Activated T-helper 17 cell treated with anti-CD3 and anti-CD28 coated beads, Interleukin-2, amount 50 U/mL, for 72 hours (primary cell): ENCODE measurements at regions not wholly inside any gene's neighbourhood (a gene's known extent, or its start where the extent isn't known, plus 50 kb on each side); places are given as distances from the start of the nearest gene placed in this dataset.

Experiments used
- ATAC-seq: fragments of 150-1000 bp; cut with Tn5 transposase; replicated peaks from 2 replicates; pipeline ENCODE4 v1.10.0; 2021; ENCODE audit warnings: mild to moderate bottlenecking, moderate library complexity
- H3K27ac Mint-ChIP-seq: one replicate; pipeline ENCODE4 v1.8.0; 2022; ENCODE audit warnings: mixed read lengths
- H3K27me3 Mint-ChIP-seq: one replicate; pipeline ENCODE4 v1.8.0; 2022; ENCODE audit warnings: mixed read lengths
- H3K36me3 Mint-ChIP-seq: one replicate; pipeline ENCODE4 v1.8.0; 2022; ENCODE audit warnings: low read depth, mild to moderate bottlenecking, mixed read lengths
- H3K4me1 Mint-ChIP-seq: one replicate; pipeline ENCODE4 v1.8.0; 2022; ENCODE audit warnings: mixed read lengths
- H3K4me3 Mint-ChIP-seq: one replicate; pipeline ENCODE4 v1.8.0; 2022; ENCODE audit warnings: mild to moderate bottlenecking, mixed read lengths
- H3K9me3 Mint-ChIP-seq: one replicate; pipeline ENCODE4 v1.8.0; 2022; ENCODE audit warnings: mixed read lengths

- Mint-ChIP-seq H3K27me3 (peaks cover 3% of the 10 kb centered on the region), H3K27ac (no peak overlapping the region), H3K36me3 (no peaks in the 10 kb centered on the region), H3K9me3 (peaks cover 10% of the 10 kb centered on the region), H3K4me1 (peaks cover 6% of the 10 kb centered on the region), H3K4me3 (no peak overlapping the region)
- no peak for ATAC-seq
These were observed 132.0 kb upstream of the LMCD1 start for GRCh38 chr3:8369638-8370037.

- no peak overlapping the region for H3K27ac Mint-ChIP-seq
- H3K4me3 Mint-ChIP-seq = no peak overlapping the region
- peaks cover 3% of the 10 kb centered on the region for H3K27me3 Mint-ChIP-seq
- peaks cover 6% of the 10 kb centered on the region for H3K4me1 Mint-ChIP-seq
- H3K36me3 Mint-ChIP-seq = no peaks in the 10 kb centered on the region
- H3K9me3 Mint-ChIP-seq = peaks cover 13% of the 10 kb centered on the region
- ATAC-seq = peak; percentile 67
These were observed 130.5 kb upstream of the LMCD1 start for GRCh38 chr3:8371085-8371551.

GRCh38 chr3:8371960-8372463, 129.6 kb upstream of the LMCD1 start:
- H3K9me3 Mint-ChIP-seq = peaks cover 13% of the 10 kb centered on the region
- no peaks in the 10 kb centered on the region for H3K36me3 Mint-ChIP-seq
- H3K4me3 Mint-ChIP-seq = no peak overlapping the region
- no peaks in the 10 kb centered on the region for H3K27me3 Mint-ChIP-seq
- H3K4me1 Mint-ChIP-seq = peaks cover 6% of the 10 kb centered on the region
- ATAC-seq = no peak
- no peak overlapping the region for H3K27ac Mint-ChIP-seq

- Mint-ChIP-seq H3K27me3 (no peaks in the 10 kb centered on the region), H3K27ac (no peak overlapping the region)
- no peak for ATAC-seq
These were observed 120.5 kb upstream of the LMCD1 start for GRCh38 chr3:8380904-8381704.

GRCh38 chr3:8385848-8386620, 115.6 kb upstream of the LMCD1 start:
- Mint-ChIP-seq H3K9me3 (peaks cover 4% of the 10 kb centered on the region), H3K36me3 (no peaks in the 10 kb centered on the region), H3K27ac (no peak overlapping the region), H3K4me1 (no peaks in the 10 kb centered on the region), H3K4me3 (no peak overlapping the region), H3K27me3 (no peaks in the 10 kb centered on the region)
- ATAC-seq = no peak

More at GRCh38 chr3:8380904-8381704, 120.5 kb upstream of the LMCD1 start:
- Mint-ChIP-seq H3K4me1 (no peaks in the 10 kb centered on the region), H3K36me3 (no peaks in the 10 kb centered on the region), H3K9me3 (no peaks in the 10 kb centered on the region), H3K4me3 (no peak overlapping the region)

- Mint-ChIP-seq H3K4me1 (no peaks in the 10 kb centered on the region), H3K36me3 (no peaks in the 10 kb centered on the region), H3K27me3 (no peaks in the 10 kb centered on the region), H3K9me3 (peaks cover 4% of the 10 kb centered on the region), H3K27ac (no peak overlapping the region), H3K4me3 (no peak overlapping the region)
- no peak for ATAC-seq
These were observed 114.1 kb upstream of the LMCD1 start for GRCh38 chr3:8387571-8387970.

GRCh38 chr3:8399686-8400085, 101.9 kb upstream of the LMCD1 start:
- H3K4me1 Mint-ChIP-seq = no peaks in the 10 kb centered on the region
- no peaks in the 10 kb centered on the region for H3K9me3 Mint-ChIP-seq
- H3K27ac Mint-ChIP-seq = no peak overlapping the region
- H3K4me3 Mint-ChIP-seq = no peak overlapping the region
- H3K27me3 Mint-ChIP-seq = no peaks in the 10 kb centered on the region
- H3K36me3 Mint-ChIP-seq = no peaks in the 10 kb centered on the region
- ATAC-seq = no peak

- H3K4me1 Mint-ChIP-seq = no peaks in the 10 kb centered on the region
- H3K4me3 Mint-ChIP-seq = no peak overlapping the region
- H3K36me3 Mint-ChIP-seq = no peaks in the 10 kb centered on the region
- H3K27me3 Mint-ChIP-seq = no peaks in the 10 kb centered on the region
- no peak for ATAC-seq
- H3K27ac Mint-ChIP-seq = no peak overlapping the region
- peaks cover 2% of the 10 kb centered on the region for H3K9me3 Mint-ChIP-seq
These were observed 100.7 kb upstream of the LMCD1 start for GRCh38 chr3:8400911-8401310.

- Mint-ChIP-seq H3K4me3 (no peak overlapping the region), H3K36me3 (no peaks in the 10 kb centered on the region), H3K27me3 (no peaks in the 10 kb centered on the region), H3K4me1 (no peaks in the 10 kb centered on the region), H3K27ac (no peak overlapping the region), H3K9me3 (peaks cover 9% of the 10 kb centered on the region)
- ATAC-seq = no peak
These were observed 97.6 kb upstream of the LMCD1 start for GRCh38 chr3:8403996-8404395.

- H3K36me3 Mint-ChIP-seq = no peaks in the 10 kb centered on the region
- ATAC-seq = no peak
- H3K27me3 Mint-ChIP-seq = no peaks in the 10 kb centered on the region
- no peak overlapping the region for H3K27ac Mint-ChIP-seq
- H3K4me3 Mint-ChIP-seq = no peak overlapping the region
- no peaks in the 10 kb centered on the region for H3K4me1 Mint-ChIP-seq
- H3K9me3 Mint-ChIP-seq = peaks cover 9% of the 10 kb centered on the region
These were observed 96.5 kb upstream of the LMCD1 start for GRCh38 chr3:8405144-8405543.

- Mint-ChIP-seq H3K4me3 (no peak overlapping the region), H3K36me3 (no peaks in the 10 kb centered on the region), H3K27ac (no peak overlapping the region), H3K4me1 (no peaks in the 10 kb centered on the region), H3K27me3 (no peaks in the 10 kb centered on the region), H3K9me3 (peaks cover 9% of the 10 kb centered on the region)
- ATAC-seq = no peak
These were observed 95.1 kb upstream of the LMCD1 start for GRCh38 chr3:8406479-8406878.

GRCh38 chr3:8413337-8413926, 88.2 kb upstream of the LMCD1 start:
- Mint-ChIP-seq H3K27ac (no peak overlapping the region), H3K4me1 (peaks cover 10% of the 10 kb centered on the region), H3K4me3 (no peak overlapping the region), H3K9me3 (no peaks in the 10 kb centered on the region), H3K36me3 (no peaks in the 10 kb centered on the region), H3K27me3 (no peaks in the 10 kb centered on the region)
- ATAC-seq = no peak

GRCh38 chr3:8416965-8417364, 84.7 kb upstream of the LMCD1 start:
- Mint-ChIP-seq H3K27me3 (no peaks in the 10 kb centered on the region), H3K36me3 (no peaks in the 10 kb centered on the region), H3K4me1 (peaks cover 10% of the 10 kb centered on the region), H3K27ac (no peak overlapping the region), H3K4me3 (peak overlapping the region; percentile 5), H3K9me3 (no peaks in the 10 kb centered on the region)
- no peak for ATAC-seq

GRCh38 chr3:8420612-8421011, 81.0 kb upstream of the LMCD1 start:
- no peak for ATAC-seq
- H3K36me3 Mint-ChIP-seq = no peaks in the 10 kb centered on the region
- H3K4me3 Mint-ChIP-seq = no peak overlapping the region
- H3K27me3 Mint-ChIP-seq = no peaks in the 10 kb centered on the region
- no peak overlapping the region for H3K27ac Mint-ChIP-seq
- peaks cover 6% of the 10 kb centered on the region for H3K4me1 Mint-ChIP-seq
- no peaks in the 10 kb centered on the region for H3K9me3 Mint-ChIP-seq
